ENCODE measurements at regions not wholly inside any gene's neighbourhood (a gene's known extent, or its start where the extent isn't known, plus 50 kb on each side); places are given as distances from the start of the nearest gene placed in this dataset.

GRCh38 chr18:61237529-61237928 is 95.7 kb upstream of the CDH20 start:
- H3K4me3 ChIP-seq (ENCODE audit: low read depth, low read length): no peak overlapping the region
- no peaks in the 10 kb centered on the region for H3K27me3 ChIP-seq (ENCODE audit: control insufficient read depth, insufficient read depth, low read length)
- no peaks in the 10 kb centered on the region for H3K9me3 ChIP-seq (ENCODE audit: control insufficient read depth, insufficient read depth, low read depth, low read length)
- H3K27ac ChIP-seq (ENCODE audit: low read depth, low read length): no peak overlapping the region
- H3K36me3 ChIP-seq (ENCODE audit: control insufficient read depth, insufficient read depth, low read length): no peaks in the 10 kb centered on the region
- H3K9ac ChIP-seq (ENCODE audit: low read length): no peak overlapping the region
- no peaks in the 10 kb centered on the region for H3K4me1 ChIP-seq (ENCODE audit: control insufficient read depth, insufficient read depth, low read length)

- Histone ChIP-seq H3K9ac (ENCODE audit: low read length) (no peak overlapping the region), H3K4me3 (ENCODE audit: low read depth, low read length) (no peak overlapping the region), H3K4me1 (ENCODE audit: control insufficient read depth, insufficient read depth, low read length) (no peaks in the 10 kb centered on the region), H3K27me3 (ENCODE audit: control insufficient read depth, insufficient read depth, low read length) (no peaks in the 10 kb centered on the region), H3K27ac (ENCODE audit: low read depth, low read length) (no peak overlapping the region), H3K36me3 (ENCODE audit: control insufficient read depth, insufficient read depth, low read length) (no peaks in the 10 kb centered on the region), H3K9me3 (ENCODE audit: control insufficient read depth, insufficient read depth, low read depth, low read length) (no peaks in the 10 kb centered on the region)
Measured at GRCh38 chr18:61239051-61239450, 94.2 kb upstream of the CDH20 start.

GRCh38 chr18:61241260-61241853 is 91.9 kb upstream of the CDH20 start:
- Histone ChIP-seq H3K4me1 (ENCODE audit: control insufficient read depth, insufficient read depth, low read length) (no peaks in the 10 kb centered on the region), H3K9ac (ENCODE audit: low read length) (no peak overlapping the region), H3K36me3 (ENCODE audit: control insufficient read depth, insufficient read depth, low read length) (no peaks in the 10 kb centered on the region), H3K27me3 (ENCODE audit: control insufficient read depth, insufficient read depth, low read length) (no peaks in the 10 kb centered on the region), H3K4me3 (ENCODE audit: low read depth, low read length) (no peak overlapping the region), H3K9me3 (ENCODE audit: control insufficient read depth, insufficient read depth, low read depth, low read length) (no peaks in the 10 kb centered on the region), H3K27ac (ENCODE audit: low read depth, low read length) (no peak overlapping the region)

GRCh38 chr18:61244632-61245031 is 88.6 kb upstream of the CDH20 start:
- Histone ChIP-seq H3K9ac (ENCODE audit: low read length) (no peak overlapping the region), H3K4me3 (ENCODE audit: low read depth, low read length) (no peak overlapping the region), H3K4me1 (ENCODE audit: control insufficient read depth, insufficient read depth, low read length) (no peaks in the 10 kb centered on the region), H3K36me3 (ENCODE audit: control insufficient read depth, insufficient read depth, low read length) (no peaks in the 10 kb centered on the region), H3K27ac (ENCODE audit: low read depth, low read length) (no peak overlapping the region), H3K9me3 (ENCODE audit: control insufficient read depth, insufficient read depth, low read depth, low read length) (no peaks in the 10 kb centered on the region), H3K27me3 (ENCODE audit: control insufficient read depth, insufficient read depth, low read length) (no peaks in the 10 kb centered on the region)

GRCh38 chr18:61245276-61245675 is 88.0 kb upstream of the CDH20 start:
- Histone ChIP-seq H3K9ac (ENCODE audit: low read length) (no peak overlapping the region), H3K4me1 (ENCODE audit: control insufficient read depth, insufficient read depth, low read length) (no peaks in the 10 kb centered on the region), H3K27ac (ENCODE audit: low read depth, low read length) (no peak overlapping the region), H3K36me3 (ENCODE audit: control insufficient read depth, insufficient read depth, low read length) (no peaks in the 10 kb centered on the region), H3K4me3 (ENCODE audit: low read depth, low read length) (no peak overlapping the region), H3K27me3 (ENCODE audit: control insufficient read depth, insufficient read depth, low read length) (no peaks in the 10 kb centered on the region), H3K9me3 (ENCODE audit: control insufficient read depth, insufficient read depth, low read depth, low read length) (no peaks in the 10 kb centered on the region)

GRCh38 chr18:61248589-61248988 is 84.6 kb upstream of the CDH20 start:
- no peaks in the 10 kb centered on the region for H3K36me3 ChIP-seq (ENCODE audit: control insufficient read depth, insufficient read depth, low read length)
- no peak overlapping the region for H3K4me3 ChIP-seq (ENCODE audit: low read depth, low read length)
- no peak overlapping the region for H3K27ac ChIP-seq (ENCODE audit: low read depth, low read length)
- H3K4me1 ChIP-seq (ENCODE audit: control insufficient read depth, insufficient read depth, low read length): no peaks in the 10 kb centered on the region
- H3K27me3 ChIP-seq (ENCODE audit: control insufficient read depth, insufficient read depth, low read length): no peaks in the 10 kb centered on the region
- H3K9ac ChIP-seq (ENCODE audit: low read length): no peak overlapping the region
- no peaks in the 10 kb centered on the region for H3K9me3 ChIP-seq (ENCODE audit: control insufficient read depth, insufficient read depth, low read depth, low read length)

GRCh38 chr18:61256291-61256690 is 76.9 kb upstream of the CDH20 start:
- Histone ChIP-seq H3K9ac (ENCODE audit: low read length) (no peak overlapping the region), H3K4me3 (ENCODE audit: low read depth, low read length) (no peak overlapping the region), H3K27ac (ENCODE audit: low read depth, low read length) (no peak overlapping the region), H3K9me3 (ENCODE audit: control insufficient read depth, insufficient read depth, low read depth, low read length) (no peaks in the 10 kb centered on the region), H3K4me1 (ENCODE audit: control insufficient read depth, insufficient read depth, low read length) (no peaks in the 10 kb centered on the region), H3K36me3 (ENCODE audit: control insufficient read depth, insufficient read depth, low read length) (no peaks in the 10 kb centered on the region), H3K27me3 (ENCODE audit: control insufficient read depth, insufficient read depth, low read length) (no peaks in the 10 kb centered on the region)

GRCh38 chr18:61261870-61262269 is 71.4 kb upstream of the CDH20 start:
- Histone ChIP-seq H3K4me1 (ENCODE audit: control insufficient read depth, insufficient read depth, low read length) (no peaks in the 10 kb centered on the region; the same call in 1 of the 2 replicates), H3K36me3 (ENCODE audit: control insufficient read depth, insufficient read depth, low read length) (no peaks in the 10 kb centered on the region), H3K9me3 (ENCODE audit: control insufficient read depth, insufficient read depth, low read depth, low read length) (peaks cover 10% of the 10 kb centered on the region), H3K27ac (ENCODE audit: low read depth, low read length) (no peak overlapping the region), H3K9ac (ENCODE audit: low read length) (no peak overlapping the region), H3K4me3 (ENCODE audit: low read depth, low read length) (no peak overlapping the region), H3K27me3 (ENCODE audit: control insufficient read depth, insufficient read depth, low read length) (no peaks in the 10 kb centered on the region)

GRCh38 chr18:61272793-61273192 is 60.4 kb upstream of the CDH20 start:
- H3K9me3 ChIP-seq (ENCODE audit: control insufficient read depth, insufficient read depth, low read depth, low read length): 0 out of 2 replicates have a peak, but pooled peaks cover 3% of the 10 kb centered on the region
- no peak overlapping the region for H3K4me3 ChIP-seq (ENCODE audit: low read depth, low read length)
- no peak overlapping the region for H3K27ac ChIP-seq (ENCODE audit: low read depth, low read length)
- no peaks in the 10 kb centered on the region for H3K27me3 ChIP-seq (ENCODE audit: control insufficient read depth, insufficient read depth, low read length)
- H3K9ac ChIP-seq (ENCODE audit: low read length): no peak overlapping the region
- H3K36me3 ChIP-seq (ENCODE audit: control insufficient read depth, insufficient read depth, low read length): no peaks in the 10 kb centered on the region
- H3K4me1 ChIP-seq (ENCODE audit: control insufficient read depth, insufficient read depth, low read length): peaks cover 20% of the 10 kb centered on the region

GRCh38 chr18:61273533-61273932 is 59.7 kb upstream of the CDH20 start:
- H3K4me1 ChIP-seq (ENCODE audit: control insufficient read depth, insufficient read depth, low read length): peaks cover 20% of the 10 kb centered on the region
- H3K27ac ChIP-seq (ENCODE audit: low read depth, low read length): no peak overlapping the region; the same call in 1 of the 2 replicates
- H3K27me3 ChIP-seq (ENCODE audit: control insufficient read depth, insufficient read depth, low read length): no peaks in the 10 kb centered on the region
- H3K9ac ChIP-seq (ENCODE audit: low read length): no peak overlapping the region
- H3K4me3 ChIP-seq (ENCODE audit: low read depth, low read length): no peak overlapping the region
- H3K36me3 ChIP-seq (ENCODE audit: control insufficient read depth, insufficient read depth, low read length): no peaks in the 10 kb centered on the region
- 0 out of 2 replicates have a peak, but pooled peaks cover 3% of the 10 kb centered on the region for H3K9me3 ChIP-seq (ENCODE audit: control insufficient read depth, insufficient read depth, low read depth, low read length)

GRCh38 chr18:61274416-61274960 is 58.7 kb upstream of the CDH20 start:
- H3K36me3 ChIP-seq (ENCODE audit: control insufficient read depth, insufficient read depth, low read length): no peaks in the 10 kb centered on the region
- peak overlapping the region; percentile 48; the same call in 1 of the 2 replicates for H3K27ac ChIP-seq (ENCODE audit: low read depth, low read length)
- H3K27me3 ChIP-seq (ENCODE audit: control insufficient read depth, insufficient read depth, low read length): no peaks in the 10 kb centered on the region
- peak overlapping the region; percentile 18; the same call in 1 of the 2 replicates for H3K4me3 ChIP-seq (ENCODE audit: low read depth, low read length)
- H3K4me1 ChIP-seq (ENCODE audit: control insufficient read depth, insufficient read depth, low read length): peaks cover 20% of the 10 kb centered on the region
- H3K9me3 ChIP-seq (ENCODE audit: control insufficient read depth, insufficient read depth, low read depth, low read length): no peaks in the 10 kb centered on the region
- H3K9ac ChIP-seq (ENCODE audit: low read length): no peak overlapping the region

All from HUES6 (cell line).